Embryonic facial prominence (tissue), 1 donor: ENCODE measurements at regions not wholly inside any gene's neighbourhood (a gene's known extent, or its start where the extent isn't known, plus 50 kb on each side); places are given as distances from the start of the nearest gene placed in this dataset.
A peak's percentile ranks its signal among the peaks of the same experiment; 100 is the strongest.
"Not testable (repeated sequence)": the region's sequence is repeated elsewhere in the genome, so short reads cannot be mapped to it uniquely, and the experiment has no call there.

ENCODE experiments used
- DNase-seq: peaks from one replicate; pipeline ENCODE4 v3.0.0-alpha.2; 2016; ENCODE audit errors: extremely low spot score

DNA sequence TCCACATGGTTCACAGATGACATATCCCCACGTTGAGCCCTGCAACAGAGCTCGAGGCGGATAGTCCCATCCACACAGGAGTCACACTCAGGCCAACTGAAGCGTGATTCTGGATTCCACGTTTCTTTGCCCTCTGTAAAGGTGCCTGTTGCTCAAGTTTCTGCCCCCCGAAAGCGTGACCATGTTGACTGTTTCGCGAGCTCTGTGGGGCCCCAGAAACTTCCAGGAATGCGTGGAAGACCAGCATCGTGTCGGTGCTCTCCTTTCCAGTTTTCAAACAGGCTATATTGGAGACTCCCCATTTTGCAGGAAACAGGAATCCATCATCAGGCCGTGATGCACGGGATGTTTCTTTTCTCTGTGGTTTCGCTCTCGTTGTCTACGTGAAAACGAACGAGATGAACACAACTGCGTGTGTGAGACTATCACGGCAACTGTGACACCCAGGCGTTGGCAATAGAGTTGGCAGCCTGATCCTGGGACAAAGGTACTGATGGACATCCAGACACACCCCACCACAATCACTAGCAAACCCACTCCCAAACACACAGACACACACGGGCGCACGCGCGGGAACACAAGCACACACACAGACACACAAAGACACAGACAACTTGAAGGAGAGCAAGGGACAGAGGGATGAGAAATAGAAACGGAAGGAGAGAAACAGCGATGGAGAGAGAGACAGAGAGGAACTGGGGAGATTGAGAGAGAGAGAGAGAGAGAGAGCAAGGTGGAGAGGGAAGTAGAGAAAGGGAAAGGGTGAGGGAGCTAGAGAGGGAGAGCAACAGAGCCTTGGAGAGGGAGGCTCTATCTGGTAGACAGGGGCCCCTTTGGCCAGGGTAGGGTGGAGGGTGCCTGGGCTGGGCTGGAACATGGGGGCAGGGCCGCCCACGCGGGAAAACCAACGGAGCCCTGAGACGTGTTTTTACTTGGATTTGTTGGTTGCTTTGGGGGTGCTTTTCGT, 1609.3 kb downstream of the SPATA31A7 start:
- not testable (repeated sequence) for DNase-seq

DNA sequence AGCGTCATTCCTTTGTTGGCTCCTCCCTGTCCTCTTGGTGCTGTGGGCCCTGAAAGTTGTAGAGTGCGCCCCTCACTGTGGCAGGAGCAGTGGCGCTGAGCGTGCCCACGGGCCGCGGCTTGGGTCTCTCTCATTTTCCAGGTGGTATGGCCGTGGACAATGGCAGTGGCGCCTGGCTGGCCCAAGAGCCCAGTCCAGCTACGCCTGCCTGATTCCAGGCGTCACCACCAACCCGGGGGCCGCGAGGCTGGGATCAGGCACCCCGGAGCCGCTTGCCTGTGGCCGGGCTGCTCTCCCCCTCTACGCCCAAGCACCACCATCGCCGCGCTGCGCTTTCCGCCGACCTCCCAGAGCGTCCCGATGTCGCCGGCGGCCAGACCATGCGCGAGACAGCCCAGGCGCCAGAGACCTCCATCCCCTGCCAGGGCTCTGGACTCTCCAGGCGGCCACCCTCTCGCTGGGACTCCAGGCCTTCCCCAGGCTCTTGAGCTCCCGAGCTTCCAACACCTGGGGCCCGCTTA, 1610.1 kb downstream of the SPATA31A7 start:
- not testable (repeated sequence) for DNase-seq

DNA sequence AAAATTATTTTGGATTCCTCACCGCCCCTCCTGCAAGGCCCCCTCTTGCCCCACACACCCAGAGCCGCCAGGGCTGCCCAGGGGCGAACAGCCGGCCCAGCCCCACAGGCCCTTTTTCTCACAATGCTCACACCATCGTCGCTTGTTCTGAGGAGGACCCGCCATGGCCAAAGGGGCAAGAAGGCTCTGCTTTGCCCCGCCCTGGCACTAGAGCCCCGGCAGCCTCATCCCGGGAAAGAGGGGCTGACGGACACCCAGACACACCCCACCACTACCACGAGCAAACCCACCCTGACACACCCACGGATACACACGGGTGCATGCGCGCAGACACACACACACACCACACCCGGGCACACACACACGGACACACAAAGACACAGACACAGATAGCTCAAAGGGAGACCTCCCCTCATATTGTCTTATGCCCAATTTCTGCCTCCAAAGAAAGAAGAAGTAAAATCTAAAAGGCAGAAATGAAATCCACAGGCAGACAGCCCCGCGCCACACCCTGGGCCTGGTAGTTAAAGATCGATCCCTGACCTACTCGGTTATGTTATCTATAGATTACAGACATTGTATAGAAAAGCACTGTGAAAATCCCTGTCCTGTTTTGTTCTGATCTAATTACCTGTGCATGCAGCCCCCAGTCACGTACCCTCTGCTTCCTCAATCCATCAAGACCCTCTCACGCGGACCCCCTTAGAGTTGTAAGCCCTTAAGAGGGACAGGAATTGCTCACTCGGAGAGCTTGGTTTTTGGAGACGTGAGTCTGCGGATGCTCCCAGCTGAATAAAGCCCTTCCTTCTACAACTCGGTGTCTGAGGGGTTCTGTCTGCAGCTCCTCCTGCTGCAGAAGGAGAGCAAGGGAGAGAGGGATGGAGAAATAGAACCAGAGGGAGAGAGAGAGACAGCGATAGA, 1610.9 kb downstream of the SPATA31A7 start:
- not testable (repeated sequence) for DNase-seq

DNA sequence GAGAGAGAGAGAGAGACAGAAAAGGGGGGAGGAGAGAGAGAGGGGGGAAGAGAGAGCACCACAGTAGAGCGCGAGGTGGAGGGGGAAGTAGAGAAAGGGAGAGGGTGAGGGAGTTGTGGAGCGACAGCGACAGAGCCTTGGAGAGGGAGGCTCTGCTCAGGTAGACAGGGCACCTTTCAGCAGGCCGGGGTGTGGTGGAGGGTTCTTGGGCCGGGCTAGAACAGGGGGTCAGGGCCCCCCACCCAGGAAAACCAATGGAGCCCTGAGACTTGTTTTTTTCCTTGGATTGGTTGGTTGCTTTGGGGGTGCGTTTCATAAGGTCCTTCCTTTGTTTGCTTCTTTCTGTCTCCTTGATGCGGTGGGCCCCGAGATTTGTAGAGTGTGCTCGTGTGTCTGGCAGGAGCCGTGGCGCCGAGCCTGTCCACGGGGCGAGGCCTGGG, 1611.6 kb downstream of the SPATA31A7 start:
- DNase-seq: peak; percentile 10

DNA sequence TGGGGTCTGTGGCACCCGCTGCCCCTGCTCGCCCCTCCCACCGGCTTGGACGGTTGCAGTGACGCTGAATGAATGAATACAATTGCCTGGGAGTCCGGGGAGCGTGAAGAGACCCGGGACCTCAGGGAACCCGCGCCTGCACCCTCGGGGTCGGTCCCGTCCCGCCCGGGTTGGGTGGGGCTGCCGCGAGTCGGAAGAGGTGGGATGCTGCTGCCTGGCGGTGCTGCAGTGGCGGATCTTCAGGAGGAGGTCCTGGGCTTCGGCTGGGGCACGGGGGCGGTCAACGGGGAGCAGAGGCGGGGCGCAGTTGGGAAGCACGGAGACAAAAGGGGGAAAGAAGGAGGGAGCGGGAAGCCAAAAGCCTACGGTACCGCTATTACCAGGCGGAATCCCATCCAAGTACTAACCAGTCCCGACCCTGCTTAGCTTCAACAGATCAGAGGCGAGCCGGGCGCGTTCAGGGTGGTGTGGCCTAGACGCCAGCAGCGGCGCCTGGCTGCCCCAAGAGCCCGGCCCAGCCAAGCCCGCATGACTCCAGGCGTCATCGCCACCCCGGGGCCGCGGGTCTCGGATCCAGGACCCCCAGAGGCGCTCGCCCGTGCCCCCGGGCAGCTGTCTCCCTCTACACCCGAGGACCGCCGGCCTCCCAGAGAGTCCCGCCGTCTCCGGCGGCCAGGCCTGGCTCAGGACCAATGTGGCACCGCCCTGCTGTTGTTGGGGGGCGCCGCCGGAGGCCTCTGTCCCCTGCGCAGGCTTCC, 1612.3 kb downstream of the SPATA31A7 start:
- DNase-seq: peak; percentile 31

DNA sequence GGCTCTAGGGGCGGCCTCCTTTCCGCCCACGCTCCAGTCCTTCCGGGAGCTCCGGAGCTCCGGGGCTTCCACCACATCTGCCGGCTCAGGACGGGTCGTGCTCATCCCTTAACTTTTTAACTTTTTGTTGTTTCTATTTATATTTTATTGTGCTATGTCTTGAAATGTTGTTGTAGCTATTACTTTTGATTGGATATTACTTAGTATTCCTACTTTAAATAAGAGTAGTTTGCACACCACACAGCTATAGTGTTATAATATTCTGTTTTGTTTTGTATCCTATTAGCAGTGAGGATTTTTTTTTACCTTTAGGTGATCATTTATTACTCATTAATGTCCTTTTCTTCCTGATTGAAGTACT, 1612.9 kb downstream of the SPATA31A7 start:
- DNase-seq: not testable (repeated sequence)

DNA sequence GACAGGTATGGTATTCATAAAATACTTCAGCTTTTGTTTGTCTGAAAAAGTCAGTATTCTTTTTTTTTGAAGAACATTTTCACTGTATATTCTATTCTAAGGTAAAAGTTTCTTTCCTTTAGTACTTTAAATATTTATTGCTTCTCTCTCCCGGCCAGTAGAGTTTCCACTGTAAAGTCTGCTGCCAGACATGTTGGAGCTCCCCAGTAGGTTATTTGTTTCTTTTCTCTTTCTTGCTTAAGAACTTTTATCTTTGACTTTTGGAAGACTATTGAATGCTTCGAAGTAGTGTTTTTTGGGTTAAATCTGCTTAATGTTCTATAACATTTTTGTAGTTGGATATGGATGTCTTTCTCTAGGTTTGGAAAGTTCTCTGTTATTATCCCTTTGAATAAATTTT, 1613.3 kb downstream of the SPATA31A7 start:
- DNase-seq: not testable (repeated sequence)

DNA sequence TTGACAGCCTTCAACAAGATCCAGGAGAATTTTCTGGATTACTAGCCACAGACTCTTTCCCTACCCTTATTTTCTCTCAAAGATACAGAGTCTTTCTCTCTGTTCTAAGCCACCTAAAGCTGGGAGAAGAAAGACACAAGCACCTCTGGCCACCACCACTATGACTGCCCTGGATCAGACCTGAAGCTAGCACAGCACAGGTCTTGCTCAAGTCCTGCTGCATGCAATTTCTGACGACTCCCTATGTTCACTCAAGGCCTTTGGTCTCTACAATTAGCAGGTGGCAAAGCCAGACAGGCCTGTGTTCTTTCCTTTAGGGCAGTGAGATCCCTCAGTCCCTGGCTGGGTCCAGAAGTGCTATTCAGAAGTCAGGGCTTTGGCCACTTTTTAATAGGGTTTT, 1614.5 kb downstream of the SPATA31A7 start:
- DNase-seq: not testable (repeated sequence)

DNA sequence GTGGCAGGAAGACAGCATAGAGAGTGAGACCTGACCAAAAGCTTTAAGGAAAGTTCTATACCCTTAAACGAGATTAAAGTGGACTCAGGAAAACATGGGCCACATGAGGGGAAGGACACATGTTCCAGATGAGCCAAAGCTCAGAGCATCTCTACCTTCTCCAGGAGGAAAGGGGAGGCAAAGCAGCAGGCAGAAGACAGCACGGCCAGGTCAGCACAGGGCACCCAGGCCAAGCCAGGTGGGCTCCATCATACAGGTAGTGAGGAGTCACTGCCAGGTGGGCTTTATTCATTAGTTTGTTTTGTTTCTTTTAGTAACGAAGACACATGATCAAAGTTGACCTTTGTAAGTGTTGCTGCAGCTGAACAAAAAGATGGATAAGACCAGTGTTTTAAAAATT, 1617.6 kb downstream of the SPATA31A7 start:
- DNase-seq: not testable (repeated sequence)

DNA sequence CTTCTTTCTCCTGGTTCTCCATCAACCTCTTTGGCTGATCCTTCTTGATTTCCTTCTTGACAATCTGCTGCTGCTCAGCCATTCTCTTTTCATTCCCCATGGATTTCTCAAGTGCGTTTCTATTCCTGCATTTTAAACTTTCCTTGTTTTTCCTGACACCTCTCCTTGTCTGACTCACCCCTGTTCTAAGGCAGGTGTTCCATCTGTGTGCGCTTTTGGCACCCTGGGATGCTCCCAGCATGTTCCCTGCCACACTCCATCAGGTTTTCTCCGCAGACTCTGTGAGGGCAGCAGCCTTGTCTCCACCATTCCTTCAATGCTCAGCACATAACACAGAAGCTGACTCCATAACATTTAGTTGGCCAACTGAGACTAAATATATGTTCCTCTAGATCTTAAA, 1618.2 kb downstream of the SPATA31A7 start:
- not testable (repeated sequence) for DNase-seq

DNA sequence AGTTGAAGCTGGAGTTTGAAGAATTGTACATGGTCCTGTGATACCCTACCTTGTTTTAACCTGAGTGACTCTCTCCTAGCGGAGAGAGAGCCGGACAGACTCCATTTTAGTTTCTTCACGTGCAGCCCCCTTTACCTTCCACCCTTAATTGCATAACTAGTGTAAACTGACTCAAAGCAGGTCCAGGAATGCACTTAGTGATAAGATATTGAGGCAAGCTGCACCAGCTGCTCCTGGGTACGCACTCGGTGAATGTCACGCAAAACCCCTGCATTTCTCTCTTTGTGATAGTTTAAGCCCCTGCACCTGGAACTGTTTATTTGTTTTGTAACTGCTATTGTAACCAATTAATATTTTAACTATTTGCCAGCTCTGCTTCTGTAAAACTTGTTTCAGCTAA, 1620.5 kb downstream of the SPATA31A7 start:
- DNase-seq: not testable (repeated sequence)

DNA sequence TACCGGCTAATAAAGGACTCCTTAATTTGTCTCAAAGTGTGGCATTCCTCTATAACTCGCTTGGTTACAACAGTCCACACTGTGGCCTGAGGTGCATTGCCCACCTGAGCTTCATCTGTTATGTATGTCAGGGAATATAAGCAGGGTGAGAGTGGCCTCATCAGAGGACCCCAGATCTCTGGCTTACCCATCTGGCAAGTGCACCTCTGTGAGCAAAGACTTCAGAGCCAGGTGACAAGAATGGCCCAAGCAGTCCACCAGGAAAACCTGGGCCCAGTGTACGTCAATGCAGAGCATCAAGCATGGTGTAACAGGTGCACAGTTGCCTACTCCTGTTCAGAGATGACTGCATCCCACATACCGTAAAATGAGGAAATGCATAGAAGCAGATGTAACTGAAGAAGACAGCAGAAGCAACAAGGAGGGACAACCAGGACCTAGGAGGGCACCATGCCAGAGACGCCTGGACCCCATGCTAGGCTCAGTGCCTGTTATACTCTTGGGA, 1621.0 kb downstream of the SPATA31A7 start:
- DNase-seq: not testable (repeated sequence)

DNA sequence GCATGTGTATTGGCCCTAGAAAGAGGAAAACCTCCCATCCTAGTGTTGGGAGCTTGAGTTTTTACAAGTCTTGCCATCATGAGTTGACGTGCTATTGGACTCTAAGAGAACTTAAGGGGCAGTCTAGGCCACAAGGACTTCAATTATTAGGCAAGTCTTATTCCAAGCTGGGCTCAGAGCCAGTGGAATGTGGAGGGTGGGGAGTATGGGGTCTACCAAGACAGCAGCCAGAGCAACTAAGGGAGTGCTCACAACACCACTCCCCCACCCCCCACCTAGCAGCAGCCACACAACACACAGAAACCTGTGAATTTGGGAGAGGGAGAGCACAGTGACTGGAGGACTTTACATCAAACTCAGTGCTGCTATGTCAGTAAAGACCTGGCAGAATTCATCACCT, 1625.6 kb downstream of the SPATA31A7 start:
- DNase-seq: not testable (repeated sequence)

DNA sequence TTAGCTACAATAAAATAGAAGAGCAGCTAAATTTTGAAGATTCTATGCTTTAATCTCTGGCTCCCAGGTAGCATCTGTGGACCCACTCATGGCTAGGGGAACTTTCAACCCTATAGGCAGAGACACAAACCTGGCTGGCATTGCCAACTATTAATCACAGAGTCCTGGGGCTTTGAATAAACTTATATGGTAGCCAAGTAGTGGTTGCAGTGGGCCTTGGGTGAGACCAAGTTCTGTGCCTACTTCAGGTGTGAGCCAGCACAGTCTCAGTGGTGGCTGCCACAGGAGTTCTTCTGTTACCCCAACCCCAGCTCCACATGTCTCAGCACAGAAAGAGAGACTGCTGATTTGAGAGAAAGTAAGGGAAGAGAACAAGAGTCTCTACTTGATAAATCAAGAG, 1626.5 kb downstream of the SPATA31A7 start:
- not testable (repeated sequence) for DNase-seq

DNA sequence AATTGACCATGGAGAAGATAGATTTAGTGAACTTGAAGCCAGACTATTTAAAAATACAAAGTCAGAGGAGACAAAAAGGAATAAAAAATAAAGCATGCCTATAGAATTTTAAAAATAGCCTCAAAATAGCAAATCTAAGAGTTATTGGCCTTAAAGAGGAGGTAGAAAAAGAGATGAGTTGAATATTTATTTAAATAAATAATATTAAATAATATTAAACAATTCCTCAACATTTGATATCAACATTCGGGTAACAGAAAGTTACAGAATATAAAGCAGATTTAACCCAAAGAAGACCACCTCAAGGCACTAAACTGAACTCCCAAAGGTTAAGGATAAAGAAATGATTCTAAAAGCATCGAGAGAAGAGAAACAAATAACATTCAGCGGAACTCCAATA, 1627.4 kb downstream of the SPATA31A7 start:
- DNase-seq: not testable (repeated sequence)

DNA sequence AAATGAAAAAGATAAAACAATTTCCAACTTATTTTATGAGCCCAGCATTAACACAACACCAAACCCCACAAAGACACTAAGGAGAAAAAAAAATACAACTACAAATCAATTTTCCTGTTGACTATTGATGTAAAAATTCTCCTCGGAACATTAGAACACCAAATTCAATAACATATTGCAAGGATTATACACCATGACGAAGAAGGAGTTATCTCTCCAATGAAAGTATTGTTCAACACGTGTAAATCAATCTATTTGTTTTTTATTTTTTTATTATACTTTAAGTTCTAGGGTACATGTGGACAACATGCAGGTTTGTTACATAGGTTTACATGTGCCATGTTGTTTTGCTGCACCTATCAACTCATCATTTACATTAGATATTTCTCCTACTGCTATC, 1632.3 kb downstream of the SPATA31A7 start:
- not testable (repeated sequence) for DNase-seq

DNA sequence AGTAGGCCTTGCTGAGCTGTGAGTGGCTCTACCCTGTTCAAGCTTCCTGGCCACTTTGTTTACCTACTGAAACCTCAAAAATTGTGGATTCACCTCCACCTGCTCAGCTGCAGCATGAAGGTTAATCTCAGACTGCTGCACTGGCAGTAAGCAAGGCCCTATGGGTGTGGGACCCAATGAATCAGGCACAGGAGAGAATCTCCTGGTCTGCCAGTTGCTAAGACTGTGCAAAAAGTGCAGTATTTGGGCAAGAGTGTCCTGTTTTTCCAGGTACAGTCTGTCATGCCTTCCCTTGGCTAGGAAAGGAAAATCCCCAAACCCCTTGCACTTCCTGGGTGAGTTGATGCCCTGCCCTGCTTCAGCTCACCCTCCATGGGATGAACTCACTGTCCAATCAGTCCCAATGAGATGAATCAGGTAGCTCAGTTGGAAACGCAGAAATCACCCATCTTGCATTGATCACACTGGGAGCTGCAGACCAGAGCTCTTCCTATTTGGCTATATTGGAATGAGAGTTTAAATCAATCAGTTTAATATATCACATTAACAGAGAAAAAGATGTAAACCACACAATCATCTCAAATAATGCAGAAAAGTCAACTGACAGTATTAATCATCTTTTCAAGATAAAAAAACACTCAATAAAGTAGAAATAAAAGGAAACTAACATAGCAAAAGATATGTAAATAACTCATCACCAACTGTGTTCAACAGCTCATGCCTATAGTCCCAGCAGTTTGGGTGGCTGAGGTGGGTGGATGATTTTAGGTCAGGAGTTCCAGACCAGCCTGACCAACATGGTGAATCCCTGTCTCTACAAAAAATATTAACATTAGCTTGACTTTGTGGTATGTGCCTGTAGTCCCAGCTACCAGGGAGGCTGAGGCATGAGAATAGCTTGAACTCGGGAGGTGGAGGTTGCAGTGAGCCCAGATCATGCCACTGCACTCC, 1638.4 kb downstream of the SPATA31A7 start:
- not testable (repeated sequence) for DNase-seq

DNA sequence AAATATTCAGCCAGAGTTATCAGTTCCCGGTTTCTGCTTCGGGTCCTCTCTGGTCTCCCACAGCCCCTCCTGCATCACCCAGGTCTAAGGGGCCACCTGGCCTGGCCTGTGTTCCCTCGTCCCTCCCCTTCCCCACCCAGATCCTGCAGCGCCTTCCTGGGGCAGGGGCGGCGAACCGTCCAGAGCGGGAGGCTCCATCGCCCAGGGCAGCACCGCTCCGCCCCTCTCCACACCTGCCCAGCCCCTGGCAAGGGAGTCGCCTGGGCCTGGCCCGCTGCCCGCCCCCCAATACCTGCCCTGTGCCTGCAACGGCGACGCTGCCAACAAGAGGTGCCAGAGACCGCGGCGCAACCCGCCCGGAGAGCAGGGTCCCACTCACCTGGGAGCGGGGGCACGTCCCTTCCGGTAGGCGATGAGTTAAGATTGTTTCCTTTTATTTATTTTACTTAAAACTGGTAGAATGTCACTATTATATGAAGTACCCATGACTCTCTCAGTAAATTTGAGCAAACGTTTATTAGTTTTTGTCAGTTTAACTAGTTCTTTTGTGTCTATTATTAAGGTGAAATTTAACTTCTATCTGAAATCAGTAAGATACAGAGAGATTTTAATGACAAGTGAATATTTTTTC, 1641.1 kb downstream of the SPATA31A7 start:
- not testable (repeated sequence) for DNase-seq
